ENCODE measurements at regions not wholly inside any gene's neighbourhood (a gene's known extent, or its start where the extent isn't known, plus 50 kb on each side); places are given as distances from the start of the nearest gene placed in this dataset.

DNA sequence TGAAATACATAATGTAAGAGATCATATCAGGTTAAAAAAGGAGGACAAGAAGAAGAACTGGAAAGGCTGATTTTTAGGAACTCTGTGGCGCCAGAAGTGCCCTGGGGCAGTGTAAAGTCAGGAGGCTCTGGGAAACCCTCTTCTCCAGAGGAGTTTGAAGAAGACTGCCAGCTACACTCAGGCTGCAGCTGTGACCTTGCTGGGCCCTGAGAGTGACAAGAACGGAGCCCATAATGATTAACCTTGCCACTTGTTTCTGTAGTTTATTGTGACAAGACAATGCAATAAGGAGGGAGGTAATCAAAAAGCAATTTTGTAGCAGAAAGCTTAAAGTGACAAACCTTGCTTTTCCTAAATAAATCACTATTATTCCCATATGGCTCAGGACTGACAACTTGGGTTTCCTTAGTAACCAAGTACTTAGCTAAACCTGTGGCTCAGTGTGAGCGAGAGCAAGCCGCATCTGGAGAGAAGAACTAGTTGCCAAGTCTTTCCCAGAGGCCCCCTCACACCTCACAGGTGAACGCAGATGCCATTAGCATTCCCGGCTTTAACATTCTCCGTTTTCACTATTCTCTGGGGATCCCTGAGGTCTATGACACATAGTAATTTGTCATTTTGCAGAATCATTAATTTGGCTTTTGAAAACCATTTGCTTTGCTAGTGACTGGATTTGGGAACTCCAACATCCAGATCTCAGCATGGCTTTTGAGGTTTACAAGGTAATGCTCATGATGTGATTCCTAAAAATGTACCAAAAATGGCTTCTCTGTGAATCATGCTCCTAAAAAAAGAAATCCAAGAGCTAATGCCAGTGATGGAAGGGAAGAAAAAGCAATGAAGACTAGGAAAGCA is 115.9 kb downstream of the OMA1 start:
- no peak overlapping the region for H3K4me3 ChIP-seq (ENCODE audit: low read length)
- H3K4me1 ChIP-seq (ENCODE audit: control insufficient read depth, insufficient read depth, low read length): no peaks in the 10 kb centered on the region
- H3K27me3 ChIP-seq (ENCODE audit: control insufficient read depth, insufficient read depth, low read length): no peaks in the 10 kb centered on the region
- H3K9me3 ChIP-seq (ENCODE audit: control insufficient read depth, low read length): no peaks in the 10 kb centered on the region
- H3K36me3 ChIP-seq (ENCODE audit: control insufficient read depth, insufficient read depth, low read length): no peaks in the 10 kb centered on the region
- no peak overlapping the region for H3K9ac ChIP-seq (ENCODE audit: low read length)

- Histone ChIP-seq H3K9me3 (ENCODE audit: control insufficient read depth, low read length) (no peaks in the 10 kb centered on the region), H3K4me3 (ENCODE audit: low read length) (no peak overlapping the region), H3K4me1 (ENCODE audit: control insufficient read depth, insufficient read depth, low read length) (no peaks in the 10 kb centered on the region), H3K9ac (ENCODE audit: low read length) (no peak overlapping the region), H3K36me3 (ENCODE audit: control insufficient read depth, insufficient read depth, low read length) (no peaks in the 10 kb centered on the region), H3K27me3 (ENCODE audit: control insufficient read depth, insufficient read depth, low read length) (no peaks in the 10 kb centered on the region)
Measured at GRCh38 chr1:58426918-58427317, 119.6 kb downstream of the OMA1 start.

DNA sequence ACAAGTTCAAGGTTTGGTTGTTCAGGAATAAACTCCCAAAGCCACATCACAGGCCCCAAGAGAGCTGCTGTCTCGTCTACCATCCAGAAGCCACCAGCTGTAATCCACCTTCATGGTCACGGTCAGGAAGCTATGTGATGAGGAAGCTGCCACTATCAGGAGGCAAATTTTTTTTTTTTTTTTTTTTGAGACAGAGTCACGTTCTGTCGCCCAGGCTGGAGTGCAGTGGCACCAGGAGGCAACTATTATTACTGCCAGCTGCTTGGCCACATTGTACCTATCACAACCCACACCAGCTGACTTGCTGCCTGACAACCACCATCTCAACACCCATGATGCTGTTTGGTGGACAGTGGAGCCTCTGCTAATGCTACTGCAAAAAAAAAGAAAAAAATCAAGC is 124.1 kb downstream of the OMA1 start:
- no peaks in the 10 kb centered on the region for H3K4me1 ChIP-seq (ENCODE audit: control insufficient read depth, insufficient read depth, low read length)
- H3K9me3 ChIP-seq (ENCODE audit: control insufficient read depth, low read length): no peaks in the 10 kb centered on the region
- H3K36me3 ChIP-seq (ENCODE audit: control insufficient read depth, insufficient read depth, low read length): no peaks in the 10 kb centered on the region
- no peak overlapping the region for H3K9ac ChIP-seq (ENCODE audit: low read length)
- no peaks in the 10 kb centered on the region for H3K27me3 ChIP-seq (ENCODE audit: control insufficient read depth, insufficient read depth, low read length)
- no peak overlapping the region for H3K4me3 ChIP-seq (ENCODE audit: low read length)

- no peak overlapping the region for H3K9ac ChIP-seq (ENCODE audit: low read length)
- no peaks in the 10 kb centered on the region for H3K36me3 ChIP-seq (ENCODE audit: control insufficient read depth, insufficient read depth, low read length)
- H3K4me1 ChIP-seq (ENCODE audit: control insufficient read depth, insufficient read depth, low read length): no peaks in the 10 kb centered on the region
- no peak overlapping the region for H3K4me3 ChIP-seq (ENCODE audit: low read length)
- no peaks in the 10 kb centered on the region for H3K27me3 ChIP-seq (ENCODE audit: control insufficient read depth, insufficient read depth, low read length)
- H3K9me3 ChIP-seq (ENCODE audit: control insufficient read depth, low read length): no peaks in the 10 kb centered on the region
Measured at GRCh38 chr1:58418283-58419228, 128.0 kb downstream of the OMA1 start.

DNA sequence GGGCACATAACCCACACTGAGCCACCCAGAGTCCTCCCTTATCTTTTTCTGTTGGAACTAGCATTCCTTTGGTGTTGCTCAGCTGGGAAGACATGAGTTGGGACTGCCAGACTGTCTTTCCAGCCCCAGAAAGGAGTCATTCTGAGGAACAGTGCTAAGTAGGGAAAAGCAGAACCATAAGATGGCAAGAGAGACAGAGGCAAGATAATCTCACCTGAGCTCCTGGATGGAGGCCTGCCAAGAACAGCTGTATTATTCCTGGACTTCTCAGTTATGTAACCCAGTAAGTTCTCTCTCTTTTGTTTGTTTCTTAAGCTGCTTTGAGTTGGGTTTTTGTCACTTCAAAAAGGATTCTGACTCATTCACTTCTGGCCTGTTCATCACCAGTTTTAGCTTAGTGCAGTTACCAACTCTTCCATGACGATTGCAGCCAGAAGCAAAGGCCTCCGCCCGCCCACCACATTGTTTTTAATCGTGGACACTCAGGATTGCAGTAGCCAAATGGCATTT is 134.4 kb downstream of the OMA1 start:
- no peak overlapping the region for H3K9ac ChIP-seq (ENCODE audit: low read length)
- no peaks in the 10 kb centered on the region for H3K4me1 ChIP-seq (ENCODE audit: control insufficient read depth, insufficient read depth, low read length)
- H3K27me3 ChIP-seq (ENCODE audit: control insufficient read depth, insufficient read depth, low read length): no peaks in the 10 kb centered on the region
- H3K36me3 ChIP-seq (ENCODE audit: control insufficient read depth, insufficient read depth, low read length): no peaks in the 10 kb centered on the region
- no peak overlapping the region for H3K4me3 ChIP-seq (ENCODE audit: low read length)
- H3K9me3 ChIP-seq (ENCODE audit: control insufficient read depth, low read length): no peaks in the 10 kb centered on the region

DNA sequence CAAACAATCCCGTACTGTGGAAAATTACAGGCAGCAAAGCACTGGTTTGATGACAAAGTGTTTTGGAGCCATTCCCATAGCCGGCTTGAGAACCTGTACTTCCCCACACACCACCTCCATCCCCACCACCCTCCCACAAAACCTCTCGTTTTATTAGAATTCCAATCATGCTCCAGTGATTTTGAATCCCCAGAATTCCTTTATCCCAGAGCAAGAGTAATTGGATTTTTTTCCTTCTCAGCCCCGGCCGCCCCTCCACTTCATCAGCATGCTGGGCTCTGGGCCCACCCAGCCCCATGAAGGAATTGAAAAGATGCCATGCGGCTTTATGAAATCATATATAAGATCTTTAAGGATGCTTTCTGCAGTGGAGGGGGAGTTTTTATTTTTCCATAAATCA is 136.6 kb downstream of the OMA1 start:
- Histone ChIP-seq H3K27me3 (ENCODE audit: control insufficient read depth, insufficient read depth, low read length) (no peaks in the 10 kb centered on the region), H3K36me3 (ENCODE audit: control insufficient read depth, insufficient read depth, low read length) (no peaks in the 10 kb centered on the region), H3K9me3 (ENCODE audit: control insufficient read depth, low read length) (no peaks in the 10 kb centered on the region), H3K9ac (ENCODE audit: low read length) (no peak overlapping the region), H3K4me1 (ENCODE audit: control insufficient read depth, insufficient read depth, low read length) (no peaks in the 10 kb centered on the region), H3K4me3 (ENCODE audit: low read length) (no peak overlapping the region)

GRCh38 chr1:58409336-58409735 is 137.2 kb downstream of the OMA1 start:
- Histone ChIP-seq H3K36me3 (ENCODE audit: control insufficient read depth, insufficient read depth, low read length) (no peaks in the 10 kb centered on the region), H3K9me3 (ENCODE audit: control insufficient read depth, low read length) (no peaks in the 10 kb centered on the region), H3K4me3 (ENCODE audit: low read length) (no peak overlapping the region), H3K27me3 (ENCODE audit: control insufficient read depth, insufficient read depth, low read length) (no peaks in the 10 kb centered on the region), H3K9ac (ENCODE audit: low read length) (no peak overlapping the region), H3K4me1 (ENCODE audit: control insufficient read depth, insufficient read depth, low read length) (no peaks in the 10 kb centered on the region)

GRCh38 chr1:58406301-58407071 is 140.0 kb downstream of the OMA1 start:
- no peaks in the 10 kb centered on the region for H3K9me3 ChIP-seq (ENCODE audit: control insufficient read depth, low read length)
- no peak overlapping the region for H3K9ac ChIP-seq (ENCODE audit: low read length)
- no peaks in the 10 kb centered on the region for H3K4me1 ChIP-seq (ENCODE audit: control insufficient read depth, insufficient read depth, low read length)

DNA sequence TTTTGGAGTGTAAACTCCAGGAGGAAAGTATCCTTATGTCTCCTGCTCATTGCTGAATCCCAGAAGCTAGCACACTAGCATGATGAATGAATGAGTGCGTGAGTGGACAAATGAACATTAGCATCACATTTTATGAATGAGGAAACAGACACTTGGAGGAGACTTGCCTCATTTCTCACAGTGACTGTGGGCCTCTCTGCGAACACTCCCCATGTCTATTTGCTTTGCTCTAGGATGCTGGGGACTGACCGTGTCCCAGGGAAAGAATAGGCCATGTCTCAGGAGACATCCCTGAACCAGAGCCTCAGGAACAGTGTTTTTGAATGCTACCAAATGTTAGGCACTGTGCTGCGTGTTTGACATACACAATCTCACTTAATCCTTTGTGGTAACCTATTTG is 140.9 kb downstream of the OMA1 start:
- Histone ChIP-seq H3K27me3 (ENCODE audit: control insufficient read depth, insufficient read depth, low read length) (no peaks in the 10 kb centered on the region), H3K9me3 (ENCODE audit: control insufficient read depth, low read length) (no peaks in the 10 kb centered on the region), H3K4me1 (ENCODE audit: control insufficient read depth, insufficient read depth, low read length) (no peaks in the 10 kb centered on the region), H3K4me3 (ENCODE audit: low read length) (no peak overlapping the region), H3K36me3 (ENCODE audit: control insufficient read depth, insufficient read depth, low read length) (no peaks in the 10 kb centered on the region), H3K9ac (ENCODE audit: low read length) (no peak overlapping the region)

More at GRCh38 chr1:58406301-58407071, 140.0 kb downstream of the OMA1 start:
- H3K27me3 ChIP-seq (ENCODE audit: control insufficient read depth, insufficient read depth, low read length): no peaks in the 10 kb centered on the region
- H3K4me3 ChIP-seq (ENCODE audit: low read length): no peak overlapping the region
- H3K36me3 ChIP-seq (ENCODE audit: control insufficient read depth, insufficient read depth, low read length): no peaks in the 10 kb centered on the region

- no peaks in the 10 kb centered on the region for H3K27me3 ChIP-seq (ENCODE audit: control insufficient read depth, insufficient read depth, low read length)
- H3K4me3 ChIP-seq (ENCODE audit: low read length): no peak overlapping the region
- H3K9ac ChIP-seq (ENCODE audit: low read length): no peak overlapping the region
- H3K9me3 ChIP-seq (ENCODE audit: control insufficient read depth, low read length): no peaks in the 10 kb centered on the region
- H3K36me3 ChIP-seq (ENCODE audit: control insufficient read depth, insufficient read depth, low read length): no peaks in the 10 kb centered on the region
- H3K4me1 ChIP-seq (ENCODE audit: control insufficient read depth, insufficient read depth, low read length): no peaks in the 10 kb centered on the region
Measured at GRCh38 chr1:58403894-58404293, 142.6 kb downstream of the OMA1 start.

GRCh38 chr1:58402444-58402843 is 144.1 kb downstream of the OMA1 start:
- Histone ChIP-seq H3K36me3 (ENCODE audit: control insufficient read depth, insufficient read depth, low read length) (no peaks in the 10 kb centered on the region), H3K27me3 (ENCODE audit: control insufficient read depth, insufficient read depth, low read length) (no peaks in the 10 kb centered on the region), H3K9me3 (ENCODE audit: control insufficient read depth, low read length) (no peaks in the 10 kb centered on the region), H3K4me1 (ENCODE audit: control insufficient read depth, insufficient read depth, low read length) (no peaks in the 10 kb centered on the region), H3K9ac (ENCODE audit: low read length) (no peak overlapping the region), H3K4me3 (ENCODE audit: low read length) (no peak overlapping the region)
